SK-N-SH (cell line): ENCODE measurements at regions not wholly inside any gene's neighbourhood (a gene's known extent, or its start where the extent isn't known, plus 50 kb on each side); places are given as distances from the start of the nearest gene placed in this dataset.

ENCODE experiments used
- CTCF ChIA-PET: fragments of 300-600, 350-600 bp; formaldehyde crosslinking; extraction: SDS; loops from one replicate; lab custom pipeline; 2021; lab: Yijun Ruan, JAX
- POLR2A ChIA-PET: fragments of 350-600 bp; sonication (Branson Sonifier 250); formaldehyde crosslinking; extraction: SDS; loops from one replicate; lab custom pipeline; 2020; ENCODE audit warnings: antibody characterized with exemption, inconsistent platforms; lab: Yijun Ruan, JAX
- DNase-seq: peaks from one replicate; pipeline ENCODE4 v3.0.0; 2012
- H2AFZ ChIP-seq: fragments of 200-600 bp; sonication (generic); 2 replicates; pipeline ENCODE4 v1.8.1; 2016; ENCODE audit warnings: antibody characterized with exemption, mild to moderate bottlenecking, low read depth
- H3F3A ChIP-seq: fragments of 200-600 bp; sonication (generic); replicated peaks from 2 replicates; pipeline ENCODE3; 2016; ENCODE audit warnings: antibody characterized with exemption, mild to moderate bottlenecking; ENCODE audit not compliant: insufficient read depth
- H3K27ac ChIP-seq, 2 experiments: fragments of 200-500 bp in 1 of 2; fragments of 200-600 bp in 1 of 2; sonication (Bioruptor generic) in 1 of 2; sonication (generic), shearing (Covaris generic) in 1 of 2; 2 replicates each; pipeline versions ENCODE4 v1.5.1 to v1.6.1; 2014 to 2016; ENCODE audit warnings: low read depth in 2 of 2, inconsistent platforms in 1 of 2, low read length in 1 of 2, mild to moderate bottlenecking in 1 of 2, mixed read lengths in 1 of 2
- H3K27me3 ChIP-seq: fragments of 200-600 bp; sonication (generic), shearing (Covaris generic); 2 replicates; pipeline ENCODE4 v1.6.1; 2016; ENCODE audit warnings: mixed run types; ENCODE audit not compliant: insufficient read depth
- H3K36me3 ChIP-seq, 2 experiments: fragments of 200-500 bp in 1 of 2; fragments of 200-600 bp in 1 of 2; sonication (Bioruptor generic) in 1 of 2; sonication (generic) in 1 of 2; replicated peaks in 1 of 2; 2 replicates each; pipeline versions ENCODE3 to v1.5.1; 2014 to 2016; ENCODE audit warnings: low read length in 1 of 2, mild to moderate bottlenecking in 1 of 2; ENCODE audit not compliant: insufficient read depth in 2 of 2, control insufficient read depth in 1 of 2
- H3K4me1 ChIP-seq, 2 experiments: fragments of 200-500 bp in 1 of 2; fragments of 200-600 bp in 1 of 2; sonication (Bioruptor generic) in 1 of 2; sonication (generic), shearing (Covaris generic) in 1 of 2; 2 replicates each; pipeline versions ENCODE4 v1.5.1 to v1.6.1; 2014 to 2016; ENCODE audit warnings: low read depth in 1 of 2, low read length in 1 of 2, mixed run types in 1 of 2; ENCODE audit not compliant: insufficient read depth in 2 of 2, control insufficient read depth in 1 of 2
- H3K4me2 ChIP-seq: fragments of 200-600 bp; sonication (generic), shearing (Covaris generic); 2 replicates; pipeline ENCODE4 v1.6.1; 2017; ENCODE audit warnings: mixed run types
- H3K4me3 ChIP-seq, 2 experiments: fragments of 200-500 bp in 1 of 2; fragments of 200-600 bp in 1 of 2; sonication (Bioruptor generic) in 1 of 2; sonication (generic), shearing (Covaris generic) in 1 of 2; 2 replicates each; pipeline versions ENCODE4 v1.5.1 to v1.8.1; 2014 to 2016; ENCODE audit warnings: low read depth in 2 of 2, inconsistent platforms in 1 of 2, low read length in 1 of 2, mild to moderate bottlenecking in 1 of 2, mixed read lengths in 1 of 2, moderate library complexity in 1 of 2
- H3K79me2 ChIP-seq: fragments of 200-600 bp; sonication (generic); 2 replicates; pipeline ENCODE4 v1.8.1; 2017; ENCODE audit warnings: mild to moderate bottlenecking; ENCODE audit not compliant: insufficient read depth
- H3K9ac ChIP-seq: fragments of 200-600 bp; sonication (generic); 2 replicates; pipeline ENCODE4 v1.6.1; 2017; ENCODE audit warnings: mixed run types
- H3K9me2 ChIP-seq: fragments of 200-600 bp; sonication (generic); 2 replicates; pipeline ENCODE4 v1.6.1; 2017; ENCODE audit warnings: mixed run types
- H3K9me3 ChIP-seq: fragments of 200-600 bp; sonication (generic); 2 replicates; pipeline ENCODE4 v1.6.1; 2017; ENCODE audit warnings: mixed run types, mild to moderate bottlenecking, moderate library complexity
- H4K20me1 ChIP-seq: fragments of 200-600 bp; sonication (generic); 2 replicates; pipeline ENCODE4 v1.6.1; 2017; ENCODE audit warnings: mild to moderate bottlenecking, mixed run types; ENCODE audit not compliant: insufficient read depth
- CHD2 ChIP-seq: fragments of 150-350 bp; IDR thresholded peaks from 2 replicates; pipeline ENCODE4 v1.6.1; 2018; ENCODE audit warnings: low read length; ENCODE audit not compliant: partially characterized antibody
- EZH2phosphoT487 ChIP-seq: fragments of 200-600 bp; sonication (generic); IDR thresholded peaks from 2 replicates; pipeline ENCODE4 v1.6.1; 2017; ENCODE audit warnings: low read depth, mixed run types, mild to moderate bottlenecking, antibody characterized with exemption, moderate library complexity, borderline replicate concordance
- FOSL2 ChIP-seq: IDR thresholded peaks from 2 replicates; pipeline ENCODE4 v1.4.0; 2012; ENCODE audit warnings: low read depth, mild to moderate bottlenecking, moderate library complexity, borderline replicate concordance
- GABPA ChIP-seq: IDR thresholded peaks from 2 replicates; pipeline ENCODE4 v1.4.0; 2012; ENCODE audit warnings: low read depth, mild to moderate bottlenecking
- IRF3 ChIP-seq: fragments of 150-350 bp; IDR thresholded peaks from 2 replicates; pipeline ENCODE4 v1.6.1; 2016; ENCODE audit warnings: mild to moderate bottlenecking, low read depth, low read length
- MAX ChIP-seq: IDR thresholded peaks from 2 replicates; pipeline ENCODE4 v1.4.0; 2012; ENCODE audit warnings: low read depth
- MEF2A ChIP-seq: IDR thresholded peaks from 2 replicates; pipeline ENCODE4 v1.4.0; 2012; ENCODE audit warnings: low read depth, borderline replicate concordance
- MXI1 ChIP-seq: IDR thresholded peaks from 2 replicates; pipeline ENCODE4 v1.6.1; 2012; ENCODE audit warnings: mild to moderate bottlenecking, low read depth, low read length, improper control_type of control experiment
- PBX3 ChIP-seq: IDR thresholded peaks from 2 replicates; pipeline ENCODE4; 2012
- RAD21 ChIP-seq: IDR thresholded peaks from 2 replicates; pipeline ENCODE4 v1.6.1; 2012; ENCODE audit warnings: mild to moderate bottlenecking, low read length
- RCOR1 ChIP-seq: fragments of 150-350 bp; IDR thresholded peaks from 2 replicates; pipeline ENCODE4 v1.6.1; 2017; ENCODE audit warnings: antibody characterized with exemption, low read length
- RXRA ChIP-seq: IDR thresholded peaks from 2 replicates; pipeline ENCODE4 v1.4.0; 2012; ENCODE audit warnings: low read depth, mild to moderate bottlenecking, borderline replicate concordance
- TCF12 ChIP-seq: IDR thresholded peaks from 2 replicates; pipeline ENCODE4 v1.4.0; 2012
- USF2 ChIP-seq: fragments of 150-350 bp; IDR thresholded peaks from 2 replicates; pipeline ENCODE4 v1.6.1; 2017; ENCODE audit warnings: antibody characterized with exemption, low read length, low read depth, borderline replicate concordance
- YY1 ChIP-seq: IDR thresholded peaks from 2 replicates; pipeline ENCODE4 v1.4.0; 2012; ENCODE audit warnings: low read depth, mild to moderate bottlenecking
- ZBTB33 ChIP-seq: IDR thresholded peaks from 2 replicates; pipeline ENCODE4 v1.4.0; 2012; ENCODE audit warnings: low read depth, borderline replicate concordance
- WGBS: methylation state at CpG from one replicate; pipeline ENCODE4 v1.1.6; 2017; ENCODE audit warnings: low lambda C conversion rate; 5-methylcytosine and 5-hydroxymethylcytosine counted together

GRCh38 chr14:23883684-23884540 lies 69.7 kb upstream of the DHRS4 start (continued):
- TF ChIP-seq ZBTB33 (no peak), YY1 (no peak), MAX (no peak), EZH2phosphoT487 (no peak), CHD2 (no peak), TCF12 (no peak)

- no peak for DNase-seq
- no peaks in the 10 kb centered on the region for H3K36me3 ChIP-seq
- H4K20me1 ChIP-seq = no peaks in the 10 kb centered on the region
- CTCF ChIA-PET = interaction anchor here (1.2 to 2.4 kb wide), 3 partner anchors 13 to 46 kb away, joined by 3 to 8 read pairs (median 5); no protein-coding TSS in a partner anchor
- H3K4me3 ChIP-seq = no peak overlapping the region
- H3K4me1 ChIP-seq = no peaks in the 10 kb centered on the region
- TF ChIP-seq MXI1 = no peak
- TF ChIP-seq RXRA = no peak
- no peak for TF ChIP-seq USF2
- TF ChIP-seq MEF2A = no peak
- no peak for TF ChIP-seq RCOR1
- TF ChIP-seq RAD21 = no peak
- TF ChIP-seq TCF12 = no peak
- TF ChIP-seq PBX3 = no peak
- no peak for TF ChIP-seq GABPA
- TF ChIP-seq FOSL2 = no peak
- TF ChIP-seq IRF3 = no peak
- no peak overlapping the region for H3K27ac ChIP-seq
- H3K9me3 ChIP-seq = peaks cover 9% of the 10 kb centered on the region; the same call in 1 of the 2 replicates
- WGBS = 69% methylated on average over 5 of the region's 5 CpGs
- POLR2A ChIA-PET = no interaction called here
- H2AFZ ChIP-seq = no peak overlapping the region
- H3F3A ChIP-seq = no peaks in the 10 kb centered on the region
- H3K27me3 ChIP-seq = no peaks in the 10 kb centered on the region
- H3K4me2 ChIP-seq = no peak overlapping the region
- H3K9ac ChIP-seq = no peak overlapping the region
- H3K79me2 ChIP-seq = no peaks in the 10 kb centered on the region
- H3K9me2 ChIP-seq = no peaks in the 10 kb centered on the region
Observed at GRCh38 chr14:23884541-23884904, 69.0 kb upstream of the DHRS4 start.
